ENCODE measurements at regions not wholly inside any gene's neighbourhood (a gene's known extent, or its start where the extent isn't known, plus 50 kb on each side); places are given as distances from the start of the nearest gene placed in this dataset.

DNA sequence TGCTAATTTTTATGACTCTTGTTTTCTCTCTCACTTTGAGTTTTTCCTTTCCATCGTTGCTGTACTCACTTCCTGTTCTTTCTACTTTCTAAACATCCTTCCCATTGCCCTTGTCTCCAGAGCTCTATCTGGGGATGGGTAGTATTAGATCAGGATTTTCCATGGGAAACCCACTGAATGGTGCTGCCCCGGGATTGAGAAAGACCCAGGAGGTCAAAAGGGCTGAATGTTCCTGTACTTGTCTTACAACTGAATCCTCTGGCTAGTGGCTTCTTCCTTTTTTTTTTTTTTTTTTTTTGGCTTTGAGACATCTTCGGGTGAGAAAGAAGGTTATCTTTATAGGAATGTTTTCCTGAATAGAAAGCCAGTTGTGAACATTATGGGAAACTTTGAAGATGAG, 364.8 kb upstream of the SLC14A2 start:
- Mint-ChIP-seq H3K36me3 (ENCODE audit: low read depth) (no peaks in the 10 kb centered on the region), H3K4me1 (ENCODE audit: low read depth) (peaks cover 32% of the 10 kb centered on the region), H3K27me3 (no peaks in the 10 kb centered on the region)

DNA sequence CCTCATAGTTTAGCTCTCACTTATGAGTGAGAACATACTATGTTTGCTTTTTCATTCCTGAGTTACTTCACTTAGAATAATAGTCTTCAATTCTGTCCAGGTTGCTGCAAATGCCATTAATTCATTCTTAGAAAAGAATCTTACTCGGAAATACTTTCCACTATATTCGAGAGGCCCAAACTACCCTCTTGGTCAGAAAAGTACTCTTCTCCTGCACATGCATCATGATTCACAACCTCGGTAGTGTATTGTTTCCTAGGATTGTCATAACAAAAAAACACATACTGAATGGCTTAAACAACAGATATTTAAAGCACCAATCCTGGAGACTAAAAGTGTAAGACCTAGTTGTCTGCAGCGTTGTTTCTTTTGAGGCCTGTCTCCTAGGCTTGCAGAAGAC, 364.0 kb upstream of the SLC14A2 start:
- H3K27ac Mint-ChIP-seq: no peak overlapping the region
- no peaks in the 10 kb centered on the region for H3K36me3 Mint-ChIP-seq (ENCODE audit: low read depth)
- intact Hi-C loops (cut with micrococcal nuclease): no loop called here
- no peaks in the 10 kb centered on the region for H3K27me3 Mint-ChIP-seq
- no peak overlapping the region for H3K4me3 Mint-ChIP-seq
- peaks cover 27% of the 10 kb centered on the region for H3K4me1 Mint-ChIP-seq (ENCODE audit: low read depth)
- no peaks in the 10 kb centered on the region for H3K9me3 Mint-ChIP-seq

More for the DNA sequence above, 364.8 kb upstream of the SLC14A2 start:
- no peak overlapping the region for H3K4me3 Mint-ChIP-seq
- intact Hi-C loops (cut with micrococcal nuclease): no loop called here
- H3K27ac Mint-ChIP-seq: no peak overlapping the region
- no peaks in the 10 kb centered on the region for H3K9me3 Mint-ChIP-seq

DNA sequence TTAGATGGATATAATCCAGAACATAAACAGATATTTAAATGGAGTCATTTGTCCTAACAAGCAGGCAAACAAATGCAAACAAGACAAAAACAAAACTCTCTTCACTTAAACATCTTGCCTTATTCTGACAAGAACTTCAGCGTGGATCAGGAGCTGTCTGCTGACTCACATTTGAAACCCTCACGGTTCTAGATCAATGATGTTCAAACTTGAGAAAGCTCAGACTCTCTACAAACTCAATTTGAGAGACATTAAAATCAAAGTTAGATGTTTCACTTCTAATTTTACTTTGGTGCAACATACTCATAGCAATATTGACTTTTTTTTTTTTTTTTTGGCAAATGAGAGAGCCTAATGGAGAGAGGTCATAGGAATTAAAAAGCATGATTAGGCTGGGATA, 362.8 kb upstream of the SLC14A2 start:
- no peaks in the 10 kb centered on the region for H3K9me3 Mint-ChIP-seq
- intact Hi-C loops (cut with micrococcal nuclease): no loop called here
- peaks cover 26% of the 10 kb centered on the region for H3K4me1 Mint-ChIP-seq (ENCODE audit: low read depth)
- no peak overlapping the region for H3K4me3 Mint-ChIP-seq
- H3K27me3 Mint-ChIP-seq: no peaks in the 10 kb centered on the region
- no peak overlapping the region for H3K27ac Mint-ChIP-seq
- no peaks in the 10 kb centered on the region for H3K36me3 Mint-ChIP-seq (ENCODE audit: low read depth)

- peaks cover 19% of the 10 kb centered on the region for H3K4me1 Mint-ChIP-seq (ENCODE audit: low read depth)
- H3K36me3 Mint-ChIP-seq (ENCODE audit: low read depth): no peaks in the 10 kb centered on the region
- intact Hi-C loops (cut with micrococcal nuclease): no loop called here
- no peaks in the 10 kb centered on the region for H3K27me3 Mint-ChIP-seq
- H3K9me3 Mint-ChIP-seq: no peaks in the 10 kb centered on the region
- no peak overlapping the region for H3K4me3 Mint-ChIP-seq
- H3K27ac Mint-ChIP-seq: no peak overlapping the region
Measured at GRCh38 chr18:45253056-45253565, 362.2 kb upstream of the SLC14A2 start.

DNA sequence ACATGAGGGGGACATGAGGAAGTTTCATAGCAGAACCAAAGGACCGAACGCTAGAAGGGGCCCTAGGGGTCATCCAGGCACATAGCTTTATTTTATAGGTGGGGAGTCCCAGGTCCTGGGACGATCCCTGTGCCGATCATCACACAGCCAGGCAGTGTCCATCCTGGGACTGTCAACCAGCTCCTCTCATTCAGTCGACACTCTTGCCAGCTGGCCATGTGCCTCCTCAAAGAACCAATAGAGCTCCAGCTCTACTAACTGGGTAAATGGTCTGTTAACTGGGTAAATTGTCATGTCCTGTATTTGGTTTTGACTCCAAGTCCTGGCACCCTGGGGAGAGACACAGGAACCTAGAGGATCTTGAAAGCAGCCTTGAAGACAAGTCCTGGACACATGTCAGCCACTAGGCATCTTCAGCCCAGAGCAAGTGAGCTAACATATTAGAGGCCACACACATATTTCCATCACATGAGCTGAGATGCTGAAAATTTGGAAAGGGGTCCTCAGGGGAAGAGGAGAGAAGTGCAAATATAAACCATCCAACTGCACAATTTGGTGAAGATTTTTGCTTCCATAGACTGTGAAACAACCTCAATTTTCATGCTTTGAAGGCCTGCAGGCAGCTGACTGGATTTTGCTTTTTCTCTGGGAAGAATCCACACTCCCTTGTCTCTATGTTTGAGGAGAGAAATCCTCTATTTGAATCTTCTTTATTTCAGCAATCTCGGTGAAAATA, 361.1 kb upstream of the SLC14A2 start:
- Mint-ChIP-seq H3K4me1 (ENCODE audit: low read depth) (peaks cover 9% of the 10 kb centered on the region), H3K4me3 (no peak overlapping the region), H3K36me3 (ENCODE audit: low read depth) (no peaks in the 10 kb centered on the region), H3K27me3 (no peaks in the 10 kb centered on the region), H3K9me3 (no peaks in the 10 kb centered on the region), H3K27ac (no peak overlapping the region)
- intact Hi-C loops (cut with micrococcal nuclease): no loop called here

- Mint-ChIP-seq H3K36me3 (ENCODE audit: low read depth) (no peaks in the 10 kb centered on the region), H3K27ac (no peak overlapping the region), H3K4me1 (ENCODE audit: low read depth) (peaks cover 6% of the 10 kb centered on the region), H3K9me3 (no peaks in the 10 kb centered on the region), H3K4me3 (no peak overlapping the region), H3K27me3 (no peaks in the 10 kb centered on the region)
- intact Hi-C loops (cut with micrococcal nuclease): no loop called here
Measured at GRCh38 chr18:45254709-45255082, 360.6 kb upstream of the SLC14A2 start.

DNA sequence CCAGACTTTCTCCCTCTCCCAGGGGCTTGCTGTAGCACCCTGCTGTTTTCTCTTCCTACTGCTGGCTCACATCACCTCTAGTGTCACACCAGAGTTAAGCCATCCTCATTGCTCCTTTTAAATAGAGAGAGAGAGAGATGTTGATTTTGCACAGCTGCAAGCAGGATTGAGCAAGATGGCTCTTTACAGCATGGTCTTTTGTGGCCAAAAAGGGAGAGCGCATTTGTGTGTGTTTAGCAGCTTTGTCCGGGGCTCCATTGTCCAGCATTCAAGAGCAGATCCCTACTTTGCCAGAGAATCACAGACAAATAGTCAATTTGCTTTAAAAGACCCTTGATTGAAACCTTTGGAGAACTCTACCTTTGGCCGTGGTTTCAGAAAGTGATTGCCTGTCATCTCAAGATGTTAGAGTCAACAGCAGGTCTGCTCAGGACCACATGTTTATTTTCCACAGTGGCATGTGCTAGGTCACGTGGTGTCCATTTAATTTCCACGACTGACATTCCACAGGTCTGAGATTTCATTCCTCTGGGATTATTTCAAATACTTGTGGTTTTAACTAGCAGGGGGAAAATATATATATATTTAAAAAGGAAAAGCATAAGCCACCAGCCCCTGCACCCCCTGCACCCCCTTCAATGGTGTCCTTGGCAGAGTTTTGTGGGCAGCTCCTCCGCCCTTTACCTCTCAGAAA, 359.9 kb upstream of the SLC14A2 start:
- Mint-ChIP-seq H3K4me1 (ENCODE audit: low read depth) (peaks cover 3% of the 10 kb centered on the region), H3K4me3 (no peak overlapping the region), H3K36me3 (ENCODE audit: low read depth) (no peaks in the 10 kb centered on the region), H3K27me3 (no peaks in the 10 kb centered on the region), H3K9me3 (no peaks in the 10 kb centered on the region), H3K27ac (no peak overlapping the region)
- intact Hi-C loops (cut with micrococcal nuclease): no loop called here

DNA sequence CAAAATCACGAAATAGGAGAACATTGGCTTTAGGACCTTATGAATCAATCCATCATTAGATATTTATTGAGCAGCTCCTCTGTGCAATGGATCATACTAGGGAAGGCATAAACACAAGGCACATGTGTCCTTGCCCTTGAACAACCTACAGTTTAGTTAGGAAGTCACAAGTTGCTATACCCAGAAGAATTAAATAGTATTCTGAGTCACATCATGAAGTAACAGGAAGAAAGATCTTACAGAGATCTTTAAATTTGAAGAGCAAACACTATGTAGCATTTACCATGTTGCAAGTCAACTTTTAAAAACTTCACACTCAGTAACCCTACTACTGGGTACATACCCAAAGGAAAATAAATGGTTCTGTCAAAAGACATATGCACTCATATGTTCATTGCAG, 355.2 kb upstream of the SLC14A2 start:
- intact Hi-C loops (cut with micrococcal nuclease): no loop called here
- H3K4me1 Mint-ChIP-seq (ENCODE audit: low read depth): no peaks in the 10 kb centered on the region
- H3K27me3 Mint-ChIP-seq: no peaks in the 10 kb centered on the region
- no peaks in the 10 kb centered on the region for H3K36me3 Mint-ChIP-seq (ENCODE audit: low read depth)
- H3K4me3 Mint-ChIP-seq: no peak overlapping the region
- no peak overlapping the region for H3K27ac Mint-ChIP-seq
- no peaks in the 10 kb centered on the region for H3K9me3 Mint-ChIP-seq

GRCh38 chr18:45266023-45266422, 349.3 kb upstream of the SLC14A2 start:
- intact Hi-C loops (cut with micrococcal nuclease): no loop called here
- Mint-ChIP-seq H3K36me3 (ENCODE audit: low read depth) (no peaks in the 10 kb centered on the region), H3K9me3 (no peaks in the 10 kb centered on the region), H3K27ac (no peak overlapping the region), H3K27me3 (no peaks in the 10 kb centered on the region), H3K4me3 (no peak overlapping the region), H3K4me1 (ENCODE audit: low read depth) (no peaks in the 10 kb centered on the region)

- no peaks in the 10 kb centered on the region for H3K36me3 Mint-ChIP-seq (ENCODE audit: low read depth)
- H3K4me1 Mint-ChIP-seq (ENCODE audit: low read depth): no peaks in the 10 kb centered on the region
- intact Hi-C loops (cut with micrococcal nuclease): no loop called here
- no peak overlapping the region for H3K4me3 Mint-ChIP-seq
- H3K27ac Mint-ChIP-seq: no peak overlapping the region
- H3K9me3 Mint-ChIP-seq: no peaks in the 10 kb centered on the region
- no peaks in the 10 kb centered on the region for H3K27me3 Mint-ChIP-seq
Measured at GRCh38 chr18:45267622-45268021, 347.7 kb upstream of the SLC14A2 start.

DNA sequence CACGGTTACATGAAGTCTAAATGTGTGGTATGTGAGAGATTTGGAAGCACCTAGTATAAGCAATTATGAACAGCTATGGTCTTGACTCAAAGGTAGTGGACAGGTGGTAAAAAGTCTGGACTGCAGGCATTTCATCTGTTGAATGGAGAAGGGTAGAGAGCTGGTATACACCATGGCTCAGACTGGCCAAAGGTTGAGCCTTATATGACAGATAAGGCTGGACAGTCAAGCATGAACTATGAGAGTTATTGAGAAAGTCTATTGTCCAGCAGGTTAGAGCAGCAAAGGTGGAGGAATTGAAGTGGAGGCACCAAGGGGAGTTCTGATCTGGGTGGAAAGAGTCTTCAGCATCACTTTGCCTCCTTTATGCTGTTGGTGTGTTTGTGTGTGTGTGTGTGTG, 346.7 kb upstream of the SLC14A2 start:
- intact Hi-C loops (cut with micrococcal nuclease): no loop called here
- Mint-ChIP-seq H3K9me3 (no peaks in the 10 kb centered on the region), H3K27me3 (no peaks in the 10 kb centered on the region), H3K4me1 (ENCODE audit: low read depth) (no peaks in the 10 kb centered on the region), H3K4me3 (no peak overlapping the region), H3K36me3 (ENCODE audit: low read depth) (no peaks in the 10 kb centered on the region), H3K27ac (no peak overlapping the region)

- H3K27ac Mint-ChIP-seq: no peak overlapping the region
- intact Hi-C loops (cut with micrococcal nuclease): no loop called here
- H3K4me1 Mint-ChIP-seq (ENCODE audit: low read depth): no peaks in the 10 kb centered on the region
- H3K4me3 Mint-ChIP-seq: no peak overlapping the region
- H3K36me3 Mint-ChIP-seq (ENCODE audit: low read depth): no peaks in the 10 kb centered on the region
- no peaks in the 10 kb centered on the region for H3K9me3 Mint-ChIP-seq
- H3K27me3 Mint-ChIP-seq: no peaks in the 10 kb centered on the region
Measured at GRCh38 chr18:45270289-45270771, 344.9 kb upstream of the SLC14A2 start.

DNA sequence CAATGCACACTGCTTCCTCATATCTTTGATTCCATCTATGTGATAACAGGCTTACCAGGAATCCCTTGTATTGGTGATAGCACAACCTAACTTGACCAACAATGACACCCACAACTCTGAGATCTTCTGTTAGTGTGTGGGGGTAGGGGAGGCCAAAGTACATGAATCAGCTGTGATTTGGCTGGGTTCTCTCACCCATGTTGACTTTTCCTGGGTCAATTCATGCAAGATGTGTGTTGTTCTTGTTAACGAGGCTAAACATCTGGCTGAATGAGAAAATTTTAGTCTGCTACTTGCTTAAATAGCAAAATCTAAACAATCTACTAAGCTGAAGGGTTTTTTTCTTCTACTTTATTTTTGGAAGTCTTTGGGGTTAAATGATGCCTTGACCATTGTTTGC, 341.2 kb upstream of the SLC14A2 start:
- H3K4me1 Mint-ChIP-seq (ENCODE audit: low read depth): no peaks in the 10 kb centered on the region
- H3K27me3 Mint-ChIP-seq: no peaks in the 10 kb centered on the region
- H3K36me3 Mint-ChIP-seq (ENCODE audit: low read depth): no peaks in the 10 kb centered on the region
- no peaks in the 10 kb centered on the region for H3K9me3 Mint-ChIP-seq
- H3K27ac Mint-ChIP-seq: no peak overlapping the region
- intact Hi-C loops (cut with micrococcal nuclease): no loop called here
- no peak overlapping the region for H3K4me3 Mint-ChIP-seq

- Mint-ChIP-seq H3K4me1 (ENCODE audit: low read depth) (no peaks in the 10 kb centered on the region), H3K36me3 (ENCODE audit: low read depth) (no peaks in the 10 kb centered on the region), H3K27ac (no peak overlapping the region), H3K4me3 (no peak overlapping the region), H3K27me3 (no peaks in the 10 kb centered on the region), H3K9me3 (no peaks in the 10 kb centered on the region)
- intact Hi-C loops (cut with micrococcal nuclease): loop anchor here (1.0 kb wide), 1 partner anchor 109 kb away; no protein-coding TSS in a partner anchor
Measured at GRCh38 chr18:45275367-45276113, 339.7 kb upstream of the SLC14A2 start.

Data from dendritic cell treated with granulocyte-macrophage colony-stimulating factor and Interleukin-4, amounts not matched to agents 40 ng/mL and 50 ng/mL, for 4 days (primary cell).